NCI-H460 (cell line): ENCODE measurements at regions not wholly inside any gene's neighbourhood (a gene's known extent, or its start where the extent isn't known, plus 50 kb on each side); places are given as distances from the start of the nearest gene placed in this dataset.
"Not testable (repeated sequence)": the region's sequence is repeated elsewhere in the genome, so short reads cannot be mapped to it uniquely, and the experiment has no call there.

Experiments
- DNase-seq: peaks from one replicate; pipeline ENCODE4 v3.0.0-alpha.2; 2016; ENCODE audit warnings: low read depth; ENCODE audit errors: extremely low read depth
- small RNA-seq, 2 experiments: library from RNA; depleted of rRNA; stranded (forward); fragments of <200 nt; gene quantifications; one replicate each; pipeline ENCODE3, GENCODE V24; 2014

- no peak for DNase-seq
These were observed 443.4 kb downstream of the NTRK2 start for GRCh38 chr9:85112933-85113418.

GRCh38 chr9:85112391-85112790, 442.9 kb downstream of the NTRK2 start:
- DNase-seq, result no peak

- no peak for DNase-seq
These were observed 439.2 kb downstream of the NTRK2 start for GRCh38 chr9:85108746-85109145.

- DNase-seq, result no peak
These were observed 438.7 kb downstream of the NTRK2 start for GRCh38 chr9:85108229-85108628.

GRCh38 chr9:85089188-85089969, 419.9 kb downstream of the NTRK2 start:
- no peak for DNase-seq

- DNase-seq, result no peak
These were observed 412.4 kb downstream of the NTRK2 start for GRCh38 chr9:85081963-85082362.

GRCh38 chr9:85079349-85079748, 409.8 kb downstream of the NTRK2 start:
- no peak for DNase-seq

- no peak for DNase-seq
These were observed 408.4 kb downstream of the NTRK2 start for GRCh38 chr9:85077944-85078343.

GRCh38 chr9:85077146-85077545, 407.6 kb downstream of the NTRK2 start:
- not testable (repeated sequence) for DNase-seq

Small RNA genes in the stretch of these regions (small RNA-seq; reads per million reads assigned to genes)
- 0 reads per million in 2 experiments for gene UBE2V1P10
